ENCODE measurements at regions not wholly inside any gene's neighbourhood (a gene's known extent, or its start where the extent isn't known, plus 50 kb on each side); places are given as distances from the start of the nearest gene placed in this dataset.

DNA sequence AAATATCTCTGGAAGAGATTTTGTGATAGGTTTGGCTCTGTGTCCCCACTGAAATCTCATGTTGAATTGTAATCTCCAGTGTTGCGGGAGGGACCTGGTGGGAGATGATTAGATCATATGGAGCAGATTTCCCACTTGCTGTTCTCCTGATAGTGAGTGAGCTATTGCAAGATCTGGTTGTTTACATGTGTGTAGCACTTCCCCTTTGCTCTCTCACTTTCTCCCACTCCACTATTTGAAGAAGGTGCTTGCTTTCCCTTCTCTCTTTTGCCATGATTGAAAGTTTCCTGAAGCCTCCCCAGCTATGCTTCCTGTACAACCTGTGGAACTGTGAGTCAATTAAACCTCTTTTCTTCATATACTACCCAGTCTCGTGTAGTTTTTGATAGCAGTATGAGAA is 97.0 kb upstream of the FN1 start:
- DNase-seq: no peak

DNA sequence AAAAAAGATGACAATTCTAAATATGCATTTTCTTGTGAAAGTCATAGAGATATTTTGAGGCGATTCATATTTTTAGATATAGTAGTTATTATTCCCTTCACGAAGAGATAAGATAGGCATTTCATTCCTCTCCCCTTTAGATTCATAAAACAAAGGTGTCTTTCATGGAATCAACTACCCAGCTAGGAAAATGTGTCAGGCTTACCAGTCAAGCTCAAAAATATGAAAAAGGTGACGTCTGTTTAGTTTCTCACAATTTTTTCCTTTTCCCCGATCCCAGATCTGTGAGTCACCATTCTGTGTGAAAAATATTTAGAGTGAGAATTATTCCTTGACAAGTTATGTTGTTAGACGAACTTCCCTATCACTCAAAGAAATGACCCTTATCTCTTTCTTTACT is 95.4 kb upstream of the FN1 start:
- peak; percentile 94 for DNase-seq

DNA sequence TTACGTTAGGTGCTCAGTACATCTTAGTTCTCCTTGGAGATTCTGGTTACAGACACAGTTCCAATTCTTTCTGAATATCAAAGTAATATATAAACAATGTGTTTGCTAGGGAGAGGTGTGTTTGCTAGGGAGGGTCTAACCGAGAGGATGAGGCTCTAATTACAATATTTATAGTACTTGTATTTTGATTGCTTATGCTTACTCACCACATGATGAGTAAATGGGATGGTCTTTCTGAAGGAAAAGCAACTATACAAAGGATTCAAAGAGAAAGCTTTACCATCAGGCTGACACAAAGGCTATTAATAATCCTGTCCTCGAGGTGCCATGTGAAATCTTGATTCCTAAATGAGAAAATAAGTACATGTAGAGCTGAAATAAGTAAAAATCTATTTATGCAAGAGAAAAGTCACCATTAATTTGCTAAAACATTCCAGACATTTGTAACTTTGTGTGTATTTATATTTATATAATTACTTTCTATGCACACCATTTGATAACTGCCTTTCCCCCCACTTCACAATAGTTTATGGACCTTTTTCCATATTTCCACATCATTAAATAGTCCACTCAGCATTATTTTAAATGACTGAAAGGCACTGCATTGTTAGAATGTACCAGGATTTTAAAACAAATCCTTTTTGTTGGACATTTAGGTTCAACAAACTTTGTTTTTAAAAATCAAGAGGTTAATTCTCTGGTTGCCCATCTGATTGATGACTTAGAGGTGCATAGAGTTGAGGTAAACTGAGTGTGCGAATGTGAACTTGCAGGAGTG is 94.5 kb upstream of the FN1 start:
- DNase-seq: peak; percentile 83

DNA sequence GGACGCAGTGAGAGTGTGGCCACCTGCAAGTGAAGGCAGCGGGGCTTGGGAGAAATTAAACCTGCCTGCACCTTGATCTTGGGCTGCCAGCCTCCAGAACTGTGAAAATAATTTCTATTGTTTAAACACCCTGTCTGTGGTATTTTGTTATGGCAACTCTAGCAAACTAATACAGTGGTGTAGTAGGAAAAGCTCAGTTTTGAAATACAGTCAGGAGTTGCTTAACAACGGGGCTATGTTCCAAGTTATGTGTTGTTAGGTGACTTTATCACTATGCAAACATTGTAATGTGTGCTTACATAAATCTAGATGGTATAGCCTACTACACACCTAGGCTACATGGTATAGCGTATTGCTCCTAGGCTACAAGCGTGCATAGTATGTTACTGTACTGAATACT is 93.4 kb upstream of the FN1 start:
- peak; percentile 78 for DNase-seq

DNA sequence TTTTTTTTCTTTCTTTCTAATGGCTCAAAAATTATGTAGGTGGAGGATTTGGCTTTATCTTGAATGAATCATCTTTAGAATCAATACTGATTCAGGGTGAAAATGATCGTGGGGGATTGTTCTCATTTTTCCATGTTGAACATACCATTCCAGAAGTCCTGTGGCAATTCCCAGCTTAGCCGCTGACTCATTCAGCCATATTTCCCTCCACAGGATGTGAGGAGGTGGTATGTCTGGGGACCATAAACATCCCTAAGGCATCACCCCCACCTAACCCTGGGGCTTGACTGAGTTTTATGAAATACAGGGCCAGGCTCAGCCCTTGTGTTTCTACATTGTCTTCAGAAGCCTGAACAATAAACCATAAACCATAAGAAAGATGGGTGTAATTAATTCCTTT is 92.7 kb upstream of the FN1 start:
- DNase-seq: peak; percentile 100

DNA sequence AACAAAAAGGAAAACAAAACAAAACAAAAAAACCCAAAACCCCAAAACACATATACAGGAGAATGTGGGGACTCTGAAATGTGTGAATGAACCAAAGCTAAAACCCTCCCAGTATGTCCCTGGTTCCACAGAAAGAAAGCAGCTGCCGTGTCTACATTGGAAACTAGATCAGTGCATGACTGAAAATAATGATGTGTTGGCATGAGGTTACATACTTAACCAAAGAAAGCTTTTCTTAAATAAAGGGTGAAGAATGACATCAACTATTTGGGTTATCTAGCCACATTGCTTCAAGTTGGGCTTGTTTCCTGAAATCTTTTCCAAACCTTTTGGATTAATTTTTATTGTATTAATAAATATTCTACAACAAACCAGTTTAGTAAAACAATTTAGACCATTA is 91.9 kb upstream of the FN1 start:
- DNase-seq: peak; percentile 93

DNA sequence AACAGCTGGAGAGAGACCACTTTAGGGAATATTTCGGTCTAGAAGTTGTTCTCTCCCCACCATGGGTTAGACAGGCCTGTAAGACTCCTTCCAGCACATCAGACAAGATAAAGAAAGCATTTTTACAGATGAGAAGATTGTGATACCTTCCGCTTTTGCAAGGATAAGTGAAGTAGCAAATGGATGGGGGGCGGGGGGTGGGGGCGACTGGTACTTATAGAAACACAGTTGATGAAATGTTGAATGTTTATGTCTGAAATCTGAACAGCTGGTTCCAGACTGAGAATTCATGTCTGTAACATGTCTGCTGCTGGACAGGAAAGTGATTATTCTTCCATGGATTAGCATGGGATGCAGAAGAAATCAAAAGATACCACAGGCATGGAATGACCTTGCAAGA is 90.5 kb upstream of the FN1 start:
- DNase-seq: no peak

DNA sequence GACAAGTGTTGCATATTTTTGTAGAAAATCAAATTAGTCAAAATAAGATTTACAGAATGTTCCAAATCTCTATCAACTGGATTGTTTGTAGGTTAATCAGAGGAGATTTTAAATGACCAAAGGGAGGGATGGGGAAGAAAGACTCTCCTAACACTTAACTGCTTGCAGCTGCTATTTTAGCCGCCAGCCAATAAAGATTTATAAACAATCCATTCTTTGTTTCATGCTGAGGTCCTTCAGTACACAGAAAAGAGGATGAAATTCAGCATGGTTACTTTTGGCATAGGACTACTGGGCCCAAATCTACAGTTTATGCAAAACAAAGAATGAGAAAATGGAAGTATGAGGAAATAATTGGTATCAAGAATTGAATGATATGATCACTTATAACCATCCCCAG is 86.4 kb upstream of the FN1 start:
- no peak for DNase-seq

DNA sequence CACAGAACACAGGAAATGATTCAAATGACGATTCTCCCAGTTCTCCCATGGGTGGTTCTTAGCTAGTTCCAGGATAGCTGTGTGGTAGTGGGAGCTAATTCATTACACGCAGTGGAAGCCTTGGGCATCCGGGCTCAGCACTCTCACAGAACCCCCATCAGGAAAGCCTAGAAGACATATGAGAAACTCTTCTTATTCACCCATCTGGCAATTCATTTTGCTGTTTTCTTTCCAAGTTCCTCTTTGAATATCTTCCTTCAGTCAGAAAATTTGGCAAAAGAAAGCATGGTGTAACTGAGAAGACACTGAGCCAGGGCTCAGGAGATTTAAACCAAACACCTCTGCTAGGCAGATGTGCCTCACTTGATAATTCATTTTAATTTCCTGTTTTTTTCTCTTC is 85.2 kb upstream of the FN1 start:
- no peak for DNase-seq

DNA sequence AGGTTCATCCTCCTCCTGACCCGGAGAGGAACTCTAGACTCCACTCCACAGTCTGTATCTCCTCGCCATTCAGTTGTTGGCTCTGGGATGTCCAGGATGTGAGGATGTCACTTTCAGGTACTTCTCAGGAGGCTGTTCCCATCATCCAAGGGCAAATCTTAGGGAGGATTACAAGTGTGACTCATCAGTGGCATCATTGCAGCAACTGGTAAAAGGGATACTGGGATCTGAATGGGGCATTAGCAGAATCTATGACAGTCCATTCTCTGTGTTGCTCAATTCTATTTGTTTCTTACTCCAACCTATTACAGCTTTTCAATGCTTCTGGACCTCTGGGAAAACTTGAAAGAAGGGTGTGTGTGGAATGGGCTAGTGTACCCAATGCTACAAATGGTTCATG is 81.5 kb upstream of the FN1 start:
- DNase-seq: no peak

DNA sequence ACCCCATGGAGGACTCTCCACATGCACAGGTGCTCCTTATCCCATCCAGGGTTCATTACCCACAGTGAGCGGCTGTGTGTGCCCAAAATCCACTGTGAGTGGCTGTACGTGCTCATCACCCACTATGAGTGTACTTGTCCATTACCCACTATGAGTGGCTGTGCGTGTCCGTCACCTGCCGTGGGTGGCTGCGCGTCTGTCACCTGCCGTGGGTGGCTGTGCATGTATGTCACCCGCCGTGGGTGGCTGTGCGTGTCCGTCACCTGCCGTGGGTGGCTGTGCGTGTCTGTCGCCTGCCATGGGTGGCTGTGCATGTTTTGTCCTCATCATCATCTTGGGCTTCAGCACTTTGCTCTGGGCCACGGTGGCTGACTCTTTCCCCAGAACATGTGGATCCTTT is 78.6 kb upstream of the FN1 start:
- no peak for DNase-seq

DNA sequence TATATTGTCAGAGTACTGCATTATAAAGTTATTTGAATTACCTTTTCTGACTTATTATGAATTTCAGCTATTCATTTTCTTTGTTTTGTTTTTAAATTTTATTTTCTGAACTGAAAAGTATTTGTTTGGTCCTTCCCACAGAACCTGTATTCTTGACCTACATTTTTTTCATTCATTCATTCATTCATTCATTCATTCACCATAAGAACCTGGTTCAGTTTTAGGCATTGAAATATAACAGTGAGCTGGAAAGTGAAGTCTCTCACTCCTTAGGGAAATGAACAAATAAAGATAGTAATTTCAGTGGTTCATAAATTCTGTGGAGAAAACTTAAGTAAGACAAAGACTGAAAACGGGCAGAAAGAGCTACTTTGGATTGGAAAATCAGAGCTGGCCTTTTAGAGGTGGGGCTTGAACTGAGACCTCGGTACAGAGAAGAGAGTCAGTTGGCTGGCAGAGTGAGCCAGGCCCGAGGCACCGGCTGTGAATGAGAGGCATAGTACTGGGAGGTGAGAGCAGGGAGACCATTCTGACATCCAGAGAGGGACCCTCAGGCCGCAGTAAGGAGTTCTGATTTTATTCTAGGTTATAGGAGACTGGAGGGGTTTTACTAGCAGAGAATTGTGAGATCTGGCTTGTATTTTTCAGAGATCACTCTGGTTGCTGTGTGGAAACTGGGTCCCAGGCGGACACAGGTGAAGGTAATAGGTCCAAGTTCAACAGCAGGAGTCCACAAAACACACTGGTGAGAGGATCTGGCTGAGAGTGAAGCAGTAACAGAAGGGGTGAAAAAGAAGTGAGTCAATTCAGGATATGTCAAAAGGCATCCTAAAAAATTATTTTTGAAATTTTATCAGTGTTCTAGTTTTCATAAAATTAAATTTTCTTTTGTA is 75.8 kb upstream of the FN1 start:
- no peak for DNase-seq

DNA sequence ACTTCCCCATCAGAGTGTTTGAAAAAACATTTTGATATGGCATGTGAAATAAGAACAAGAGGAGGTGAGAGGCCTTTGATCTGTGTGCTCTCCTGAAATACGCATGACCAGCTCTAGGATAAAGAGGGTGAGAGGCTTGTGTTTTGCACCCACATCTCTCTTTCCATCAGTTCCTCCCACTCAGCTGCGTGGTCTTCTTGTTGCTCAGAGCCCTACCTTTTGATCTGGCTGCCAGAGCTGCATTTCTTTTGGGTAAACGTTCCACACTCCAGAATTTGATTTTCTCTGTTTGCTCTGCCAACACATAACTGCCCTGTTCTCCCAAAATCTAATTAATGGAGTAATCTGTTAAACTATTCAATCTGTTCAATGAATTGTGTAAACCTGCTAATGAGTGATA is 72.0 kb upstream of the FN1 start:
- DNase-seq: no peak

DNA sequence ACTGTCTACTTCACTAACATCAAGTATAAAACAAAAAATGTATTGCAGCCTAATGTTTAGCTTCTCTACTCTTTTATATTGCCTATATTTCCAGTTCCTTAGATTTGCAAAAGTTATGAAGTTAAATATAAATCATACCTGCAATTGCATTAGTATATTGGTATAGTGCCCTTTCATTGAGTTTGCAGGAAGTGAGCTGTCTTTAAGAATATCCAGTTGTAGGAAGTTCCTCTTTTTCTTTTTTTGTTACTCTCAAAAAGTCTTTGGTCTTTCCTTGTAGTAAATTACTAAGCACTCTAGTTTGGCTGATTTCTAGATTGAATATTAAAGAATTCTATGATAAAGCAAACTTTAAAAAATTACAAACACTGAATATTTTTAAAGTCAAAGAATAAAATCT is 71.3 kb upstream of the FN1 start:
- no peak for DNase-seq

DNA sequence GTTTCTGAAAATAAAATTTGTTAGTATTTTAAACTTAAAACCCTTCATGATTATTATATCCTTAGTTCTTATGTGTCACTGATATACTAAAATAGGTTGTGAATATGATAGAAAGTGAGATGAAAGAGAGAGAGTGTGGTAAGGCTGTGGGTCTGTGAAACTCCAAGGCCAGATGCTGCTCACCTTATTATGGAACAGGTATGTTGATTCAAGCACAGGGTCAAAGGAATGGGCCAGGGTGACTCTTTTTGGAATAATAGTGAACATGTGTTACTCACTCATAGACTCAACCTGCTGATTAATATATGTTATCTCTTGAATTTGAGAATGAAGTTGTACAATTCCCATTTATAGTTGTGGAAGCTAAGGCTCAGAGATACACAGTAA is 70.7 kb upstream of the FN1 start:
- no peak for DNase-seq

DNA sequence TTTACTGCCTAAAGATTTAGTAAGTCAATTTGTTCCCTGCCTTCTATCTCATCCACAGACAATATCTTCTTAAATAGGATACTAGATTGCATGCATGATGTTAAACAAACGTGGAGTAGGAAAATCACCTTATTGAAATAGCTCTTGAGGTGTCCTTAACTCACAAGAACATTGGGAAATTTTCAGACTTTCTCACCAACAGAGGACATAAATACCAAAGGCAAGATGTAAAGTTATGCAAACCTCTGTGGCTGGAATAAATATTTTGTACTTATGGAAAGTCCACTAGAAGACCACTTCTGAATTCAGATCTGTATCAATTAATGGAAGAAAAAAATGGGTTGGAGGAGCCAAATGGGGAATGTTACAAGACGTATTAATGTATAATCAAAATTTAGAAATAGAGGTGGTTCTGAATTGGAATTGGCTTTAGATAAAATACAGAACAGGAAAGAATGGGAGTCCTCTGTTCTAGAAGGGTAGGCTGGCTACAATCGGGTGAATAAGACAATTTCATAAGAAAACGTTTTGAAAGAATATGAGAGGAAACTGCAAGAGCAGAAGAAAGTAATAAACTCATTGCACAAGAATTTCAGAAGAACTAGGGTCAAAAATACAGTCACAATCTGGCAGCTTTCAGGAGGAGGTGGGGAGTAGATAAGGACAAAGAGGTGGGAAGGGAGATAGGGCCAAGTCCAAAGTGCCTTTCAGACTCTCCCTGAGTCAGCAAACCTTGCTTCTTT is 69.3 kb upstream of the FN1 start:
- DNase-seq: peak; percentile 71

DNA sequence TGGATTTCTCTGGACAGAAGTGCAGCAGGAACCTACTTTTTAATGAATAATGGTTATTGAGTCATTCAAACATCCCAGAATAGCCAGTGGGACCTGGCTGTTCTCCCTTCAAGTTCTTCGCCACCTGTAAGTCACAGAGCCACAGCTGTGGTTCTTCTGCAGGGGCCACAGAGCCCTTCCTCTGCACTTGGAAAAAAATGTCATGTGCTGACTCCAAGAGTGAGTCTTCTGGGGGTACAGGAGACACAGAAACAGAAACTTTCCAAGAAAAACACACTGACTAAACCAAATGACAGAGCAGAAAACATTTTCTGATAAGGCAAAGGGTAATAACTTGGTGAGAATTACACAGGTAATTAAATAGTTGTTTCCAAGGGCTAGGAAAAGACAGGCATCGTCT is 68.7 kb upstream of the FN1 start:
- DNase-seq: peak; percentile 18

DNA sequence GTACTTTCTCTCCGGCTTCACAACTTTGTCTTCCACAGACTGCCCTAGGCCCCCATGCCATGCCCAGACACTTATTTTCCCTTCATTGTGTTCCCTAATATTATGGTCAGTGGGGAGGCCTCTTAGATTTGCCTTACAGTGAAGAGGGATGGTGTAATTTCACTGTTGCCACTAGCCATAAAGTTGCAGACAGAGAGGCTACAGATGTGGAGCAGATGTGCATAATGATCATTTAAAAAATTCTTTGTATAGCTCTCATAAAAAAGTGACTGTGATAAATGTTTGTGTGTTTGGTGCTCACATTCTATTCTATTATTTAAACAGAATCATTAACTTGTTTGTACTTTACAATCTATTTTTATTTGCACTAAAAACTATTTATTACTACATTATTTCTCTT is 67.5 kb upstream of the FN1 start:
- DNase-seq: no peak

DNA sequence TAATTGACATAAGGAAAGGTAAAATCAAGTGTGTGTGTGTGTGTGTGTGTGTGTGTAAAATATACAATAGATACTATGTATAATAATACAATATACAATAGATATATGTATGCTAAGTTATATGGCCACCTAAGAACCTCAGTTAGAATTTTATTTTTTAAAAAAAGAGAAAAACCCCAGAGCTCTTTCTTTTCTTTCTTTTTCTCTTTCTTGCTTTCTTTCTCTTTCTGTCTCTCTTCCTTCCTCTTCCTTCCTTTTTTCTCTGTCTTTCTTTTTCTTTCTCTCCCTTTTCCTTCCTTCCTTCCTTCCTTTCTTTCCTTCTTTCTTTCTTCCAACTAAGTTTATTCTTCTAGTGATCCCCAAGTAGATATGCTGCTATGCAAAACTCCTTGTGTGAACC is 64.6 kb upstream of the FN1 start:
- DNase-seq: no peak

DNA sequence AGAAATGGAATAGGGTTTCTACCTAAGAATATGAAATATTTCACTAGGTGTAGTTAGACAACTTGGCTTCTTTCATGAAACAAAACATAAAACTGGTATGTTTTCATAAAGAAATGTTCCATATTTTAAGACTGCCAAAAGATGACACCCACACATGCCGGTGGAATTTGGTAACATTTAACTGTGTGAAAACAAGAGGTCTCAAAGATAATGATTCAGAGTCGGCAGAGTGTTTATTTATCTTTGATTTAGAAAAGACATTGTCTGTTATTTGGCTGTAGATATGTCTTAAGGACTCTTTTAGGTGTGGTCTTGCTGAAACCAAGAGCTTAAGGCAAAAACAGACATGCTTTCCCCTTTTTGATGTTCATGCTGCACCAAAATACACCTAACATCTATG is 63.5 kb upstream of the FN1 start:
- peak; percentile 83 for DNase-seq

DNA sequence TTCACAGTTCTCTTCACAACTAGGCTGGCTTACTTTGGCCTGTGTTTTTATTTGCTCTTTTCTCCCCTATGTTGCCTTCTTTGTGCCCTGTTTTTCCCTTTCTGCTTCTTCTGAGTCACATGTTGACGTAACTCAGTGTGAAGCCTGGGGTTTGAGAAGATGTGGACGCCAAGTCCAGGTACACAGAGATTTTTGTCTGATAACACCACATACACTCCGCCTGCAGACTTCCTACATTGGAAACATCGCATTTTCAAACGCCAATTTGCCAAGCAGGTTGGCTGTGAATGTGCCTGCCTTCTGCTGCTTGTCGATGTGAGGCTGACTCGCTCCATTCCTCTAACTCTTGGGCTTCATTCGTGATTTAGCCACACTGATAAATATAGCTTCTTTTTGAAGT is 62.6 kb upstream of the FN1 start:
- DNase-seq: peak; percentile 61

DNA sequence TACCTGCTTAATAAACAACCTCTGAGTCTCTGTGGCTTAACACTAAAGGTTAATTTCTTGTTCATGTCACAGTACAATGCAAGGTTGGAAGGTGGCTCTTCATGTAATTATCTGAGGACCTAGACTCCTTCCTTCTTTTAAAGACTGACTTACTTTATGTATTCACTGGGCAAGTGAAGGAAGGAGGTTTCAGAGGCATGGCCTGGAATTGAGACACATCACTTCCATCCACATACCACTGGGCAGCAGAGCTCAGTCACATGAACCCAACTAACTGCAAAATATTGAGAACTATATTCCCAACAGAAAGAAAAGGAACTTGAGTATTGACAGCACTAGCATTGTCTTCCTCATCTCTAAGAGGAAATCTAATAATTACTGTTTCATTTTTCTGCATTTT is 57.5 kb upstream of the FN1 start:
- no peak for DNase-seq

DNA sequence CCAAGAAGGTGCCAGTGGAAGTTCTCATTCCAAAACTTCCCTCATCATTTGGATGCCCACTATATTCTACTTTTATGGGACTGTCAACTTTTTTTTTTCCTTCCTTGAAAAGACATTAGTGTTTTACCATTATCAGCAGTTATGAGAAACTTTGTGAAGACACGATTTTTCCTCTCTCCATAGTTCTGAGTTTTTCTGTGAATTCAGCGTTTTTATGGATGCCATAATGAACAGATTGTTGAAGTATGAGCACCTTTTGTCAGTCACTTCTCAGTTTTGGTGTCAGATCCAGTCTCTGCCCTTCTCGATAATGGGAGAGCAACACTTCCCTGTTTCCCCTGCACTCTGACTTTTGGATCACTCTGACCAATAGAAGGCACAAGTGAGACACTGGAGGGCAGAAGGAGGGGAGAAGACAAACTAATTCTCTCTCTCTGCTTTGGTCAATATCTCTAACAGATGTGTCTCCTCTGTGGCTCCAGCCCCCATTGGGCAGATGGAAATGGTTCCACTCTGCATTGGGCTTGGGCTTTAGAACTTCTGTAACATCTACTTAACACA is 53.5 kb upstream of the FN1 start:
- no peak for DNase-seq

All from fibroblast of skin of back (primary cell).